Memory B cell (primary cell): ENCODE measurements at regions not wholly inside any gene's neighbourhood (a gene's known extent, or its start where the extent isn't known, plus 50 kb on each side); places are given as distances from the start of the nearest gene placed in this dataset.
A peak's percentile ranks its signal among the peaks of the same experiment; 100 is the strongest.

ENCODE experiments used
- ATAC-seq: fragments of 150-1000 bp; cut with Tn5 transposase; 2 replicates; pipeline ENCODE4 v1.10.0; 2021; ENCODE audit warnings: low read depth, mild to moderate bottlenecking, moderate library complexity
- DNase-seq, 2 donors: peaks; one replicate each; pipeline ENCODE4 v3.0.0; 2022; ENCODE audit warnings: low spot score in 2 of 2
- H3K27ac Mint-ChIP-seq: one replicate; pipeline ENCODE4 v1.8.0; 2022; ENCODE audit warnings: mild to moderate bottlenecking, moderate library complexity, mixed read lengths
- H3K27me3 Mint-ChIP-seq: one replicate; pipeline ENCODE4 v1.8.0; 2022; ENCODE audit warnings: mixed read lengths
- H3K36me3 Mint-ChIP-seq: one replicate; pipeline ENCODE4 v1.8.0; 2022; ENCODE audit warnings: mild to moderate bottlenecking, mixed read lengths
- H3K4me1 Mint-ChIP-seq: one replicate; pipeline ENCODE4 v1.8.0; 2022; ENCODE audit warnings: mixed read lengths
- H3K4me3 Mint-ChIP-seq: one replicate; pipeline ENCODE4 v1.8.0; 2022; ENCODE audit warnings: mild to moderate bottlenecking, moderate library complexity, mixed read lengths
- H3K9me3 Mint-ChIP-seq: one replicate; pipeline ENCODE4 v1.8.0; 2022; ENCODE audit warnings: mixed read lengths

DNA sequence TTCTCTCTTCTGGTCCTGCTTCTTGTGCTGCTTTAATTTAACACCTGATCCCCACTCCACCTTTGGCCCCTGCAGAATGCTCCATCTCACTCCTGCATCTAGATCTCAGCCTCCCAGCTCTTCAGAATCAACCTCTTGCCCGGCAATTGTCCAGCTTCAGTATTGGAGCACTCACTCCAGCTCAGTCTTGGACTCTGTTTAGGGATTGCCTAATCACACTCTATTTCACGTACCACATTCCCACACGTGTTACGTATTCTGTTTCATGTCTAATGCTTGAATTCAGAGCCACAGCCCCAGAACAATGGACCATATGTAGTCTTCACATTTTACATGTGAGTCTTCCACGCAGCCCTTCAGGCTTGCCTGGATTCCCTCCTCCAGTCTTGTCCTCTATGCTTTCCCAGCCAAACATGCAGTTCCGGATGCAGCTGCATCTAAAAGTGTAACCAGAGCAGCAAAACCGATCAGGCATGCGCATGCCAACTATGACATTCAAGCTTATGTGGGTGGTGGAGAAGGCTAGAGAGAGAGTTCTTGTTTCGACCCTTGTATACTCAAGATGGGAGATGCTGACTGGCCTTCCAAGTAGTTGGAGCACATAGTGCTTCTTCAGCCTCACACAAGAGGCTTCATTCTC is 105.2 kb upstream of the FAM9A start:
- H3K9me3 Mint-ChIP-seq: no peaks in the 10 kb centered on the region
- no peaks in the 10 kb centered on the region for H3K36me3 Mint-ChIP-seq
- peaks cover 12% of the 10 kb centered on the region for H3K27me3 Mint-ChIP-seq
- ATAC-seq (no peak), DNase-seq (no peak)
- H3K4me3 Mint-ChIP-seq: no peak overlapping the region
- H3K4me1 Mint-ChIP-seq: peaks cover 3% of the 10 kb centered on the region
- H3K27ac Mint-ChIP-seq: no peak overlapping the region

- no peak for DNase-seq
- Mint-ChIP-seq H3K4me3 (no peak overlapping the region), H3K9me3 (peaks cover 1% of the 10 kb centered on the region), H3K36me3 (no peaks in the 10 kb centered on the region), H3K27me3 (peaks cover 8% of the 10 kb centered on the region), H3K4me1 (no peaks in the 10 kb centered on the region), H3K27ac (no peak overlapping the region)
- no peak for ATAC-seq
Observed at GRCh38 chrX:8897259-8897658, 96.1 kb upstream of the FAM9A start.

GRCh38 chrX:8890794-8891193 is 89.6 kb upstream of the FAM9A start:
- Mint-ChIP-seq H3K36me3 (peaks cover 3% of the 10 kb centered on the region), H3K27ac (no peak overlapping the region), H3K27me3 (peaks cover 3% of the 10 kb centered on the region), H3K4me3 (no peak overlapping the region), H3K9me3 (peaks cover 4% of the 10 kb centered on the region), H3K4me1 (no peaks in the 10 kb centered on the region)
- ATAC-seq: no peak
- DNase-seq: no peak

- H3K9me3 Mint-ChIP-seq: peaks cover 3% of the 10 kb centered on the region
- H3K27ac Mint-ChIP-seq: no peak overlapping the region
- H3K36me3 Mint-ChIP-seq: peaks cover 3% of the 10 kb centered on the region
- no peaks in the 10 kb centered on the region for H3K4me1 Mint-ChIP-seq
- DNase-seq (no peak), ATAC-seq (no peak)
- no peak overlapping the region for H3K4me3 Mint-ChIP-seq
- H3K27me3 Mint-ChIP-seq: peaks cover 11% of the 10 kb centered on the region
Observed at GRCh38 chrX:8887004-8887403, 85.8 kb upstream of the FAM9A start.

- Mint-ChIP-seq H3K4me3 (no peak overlapping the region), H3K27ac (no peak overlapping the region), H3K36me3 (no peaks in the 10 kb centered on the region), H3K9me3 (no peaks in the 10 kb centered on the region), H3K27me3 (peaks cover 6% of the 10 kb centered on the region), H3K4me1 (no peaks in the 10 kb centered on the region)
- ATAC-seq: no peak
- DNase-seq: peak; percentile 7 to 16
Observed at GRCh38 chrX:8879750-8880149, 78.6 kb upstream of the FAM9A start.

DNA sequence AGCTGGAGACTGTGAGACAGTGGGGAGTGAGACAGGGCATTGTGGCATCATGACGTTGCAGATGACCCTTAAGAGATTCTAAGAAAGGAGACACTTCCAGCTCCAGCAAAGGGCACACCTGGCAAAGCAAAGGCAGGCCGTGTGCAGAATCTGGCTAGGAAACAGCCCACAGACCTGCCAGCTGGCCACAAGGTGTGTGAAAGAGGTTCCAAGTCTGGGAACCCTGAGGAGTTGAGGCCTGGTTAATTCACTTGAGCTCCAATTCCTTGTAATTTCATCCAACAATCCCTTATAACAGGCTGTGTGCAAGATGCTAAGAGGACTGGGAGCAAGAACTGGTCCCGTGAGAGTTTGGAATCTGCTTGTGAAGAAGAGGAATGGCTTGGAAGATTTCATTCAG is 72.8 kb upstream of the FAM9A start:
- DNase-seq (no peak), ATAC-seq (no peak)
- H3K9me3 Mint-ChIP-seq: no peaks in the 10 kb centered on the region
- H3K27me3 Mint-ChIP-seq: peaks cover 2% of the 10 kb centered on the region
- H3K4me1 Mint-ChIP-seq: no peaks in the 10 kb centered on the region
- no peak overlapping the region for H3K4me3 Mint-ChIP-seq
- no peaks in the 10 kb centered on the region for H3K36me3 Mint-ChIP-seq
- H3K27ac Mint-ChIP-seq: no peak overlapping the region

- Mint-ChIP-seq H3K27me3 (peaks cover 2% of the 10 kb centered on the region), H3K4me1 (no peaks in the 10 kb centered on the region), H3K27ac (no peak overlapping the region), H3K36me3 (no peaks in the 10 kb centered on the region), H3K4me3 (no peak overlapping the region), H3K9me3 (no peaks in the 10 kb centered on the region)
- no peak for ATAC-seq
- no peak for DNase-seq
Observed at GRCh38 chrX:8873102-8873501, 71.9 kb upstream of the FAM9A start.

- Mint-ChIP-seq H3K27ac (no peak overlapping the region), H3K36me3 (no peaks in the 10 kb centered on the region)
- no peak for ATAC-seq
Observed at GRCh38 chrX:8870411-8870810, 69.2 kb upstream of the FAM9A start.

DNA sequence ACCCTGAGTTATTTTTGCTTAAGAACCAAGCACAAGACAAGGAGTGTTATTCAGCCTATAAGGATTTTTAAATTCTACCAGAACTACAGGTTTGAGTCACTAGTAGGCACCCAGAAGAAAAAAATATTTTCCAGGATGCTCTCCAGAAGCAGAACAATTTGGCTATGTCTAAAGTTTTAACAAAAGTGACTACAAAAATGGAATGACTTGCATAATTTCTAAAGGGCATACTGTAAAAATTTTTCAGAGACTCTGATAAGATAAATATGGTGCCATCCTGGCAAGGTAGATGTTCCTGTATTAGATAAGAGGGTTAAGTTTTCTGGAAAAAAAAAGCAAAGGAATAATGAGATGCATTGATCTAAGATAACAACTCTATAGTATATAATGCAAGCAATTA is 68.6 kb upstream of the FAM9A start:
- Mint-ChIP-seq H3K9me3 (no peaks in the 10 kb centered on the region), H3K4me3 (no peak overlapping the region), H3K27ac (no peak overlapping the region), H3K27me3 (peaks cover 2% of the 10 kb centered on the region), H3K36me3 (no peaks in the 10 kb centered on the region), H3K4me1 (no peaks in the 10 kb centered on the region)
- no peak for ATAC-seq
- DNase-seq: no peak

More at GRCh38 chrX:8870411-8870810, 69.2 kb upstream of the FAM9A start:
- no peak for DNase-seq
- H3K4me1 Mint-ChIP-seq: no peaks in the 10 kb centered on the region
- H3K4me3 Mint-ChIP-seq: no peak overlapping the region
- peaks cover 2% of the 10 kb centered on the region for H3K27me3 Mint-ChIP-seq
- no peaks in the 10 kb centered on the region for H3K9me3 Mint-ChIP-seq

GRCh38 chrX:8868906-8869305 is 67.7 kb upstream of the FAM9A start:
- Mint-ChIP-seq H3K9me3 (no peaks in the 10 kb centered on the region), H3K36me3 (no peaks in the 10 kb centered on the region), H3K4me3 (no peak overlapping the region), H3K27me3 (peaks cover 2% of the 10 kb centered on the region), H3K4me1 (no peaks in the 10 kb centered on the region), H3K27ac (no peak overlapping the region)
- DNase-seq (no peak), ATAC-seq (no peak)

DNA sequence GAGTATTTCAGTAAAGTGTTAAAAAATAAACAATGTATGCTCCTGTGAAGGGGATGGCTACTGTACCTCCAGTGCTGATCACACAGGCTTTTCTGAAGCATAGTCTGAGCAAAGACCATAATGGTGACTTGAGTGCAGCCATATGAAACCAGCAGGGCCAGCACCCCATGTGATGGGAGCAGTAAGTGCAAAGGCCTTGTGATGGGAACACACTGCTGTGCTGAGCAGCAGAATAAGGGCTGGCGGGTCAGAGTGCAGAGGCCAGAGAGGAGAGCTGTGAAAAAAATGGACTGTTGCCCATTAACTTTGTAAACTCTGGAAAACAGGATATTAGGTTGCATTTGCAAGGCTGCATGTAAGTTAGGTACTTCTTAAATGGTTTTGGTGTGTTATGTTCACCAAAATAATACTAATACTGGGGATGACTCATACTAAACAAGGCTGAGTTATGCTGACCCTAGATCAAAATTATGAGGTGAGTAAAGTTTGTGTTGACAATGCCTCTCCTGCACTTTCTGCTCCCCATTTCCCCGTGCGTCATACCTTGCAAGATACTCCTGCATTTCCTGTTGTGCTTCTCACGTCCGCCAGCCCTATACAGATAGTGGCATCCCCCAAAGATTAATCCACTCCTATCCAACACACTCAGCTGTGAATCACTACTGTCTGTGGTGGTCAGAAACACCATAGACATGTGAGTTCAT is 67.0 kb upstream of the FAM9A start:
- H3K4me1 Mint-ChIP-seq: no peaks in the 10 kb centered on the region
- no peak for ATAC-seq

GRCh38 chrX:8867406-8867805 is 66.2 kb upstream of the FAM9A start:
- no peak overlapping the region for H3K4me3 Mint-ChIP-seq
- no peak overlapping the region for H3K27ac Mint-ChIP-seq
- DNase-seq (no peak), ATAC-seq (no peak)
- H3K27me3 Mint-ChIP-seq: peaks cover 4% of the 10 kb centered on the region
- no peaks in the 10 kb centered on the region for H3K4me1 Mint-ChIP-seq
- no peaks in the 10 kb centered on the region for H3K9me3 Mint-ChIP-seq
- H3K36me3 Mint-ChIP-seq: no peaks in the 10 kb centered on the region

More for the DNA sequence above, 67.0 kb upstream of the FAM9A start:
- Mint-ChIP-seq H3K36me3 (no peaks in the 10 kb centered on the region), H3K9me3 (no peaks in the 10 kb centered on the region), H3K27me3 (peaks cover 4% of the 10 kb centered on the region), H3K4me3 (no peak overlapping the region), H3K27ac (no peak overlapping the region)
- DNase-seq: no peak

- no peaks in the 10 kb centered on the region for H3K9me3 Mint-ChIP-seq
- H3K4me3 Mint-ChIP-seq: no peak overlapping the region
- no peak overlapping the region for H3K27ac Mint-ChIP-seq
- H3K27me3 Mint-ChIP-seq: peaks cover 9% of the 10 kb centered on the region
- H3K36me3 Mint-ChIP-seq: no peaks in the 10 kb centered on the region
- ATAC-seq (no peak), DNase-seq (no peak)
- no peaks in the 10 kb centered on the region for H3K4me1 Mint-ChIP-seq
Observed at GRCh38 chrX:8864161-8864560, 63.0 kb upstream of the FAM9A start.

DNA sequence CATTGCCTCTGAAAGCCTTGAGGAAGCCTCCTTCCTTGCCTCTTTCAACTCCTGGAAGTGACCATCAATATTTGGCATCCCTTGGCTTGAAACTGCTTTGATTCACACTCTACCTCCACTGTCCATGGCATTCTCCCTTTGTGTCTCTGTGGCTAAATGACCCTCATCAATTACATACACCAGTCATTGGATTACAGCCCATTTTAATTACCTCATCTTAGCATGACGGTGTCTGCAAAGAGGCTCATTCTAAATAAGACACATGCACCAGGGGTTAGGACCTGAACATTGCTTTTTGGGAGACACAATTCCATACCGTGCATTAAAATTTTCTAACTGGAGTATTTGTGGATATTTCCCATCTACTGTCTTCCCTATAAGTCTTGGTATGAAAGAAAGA is 60.7 kb upstream of the FAM9A start:
- Mint-ChIP-seq H3K4me3 (no peak overlapping the region), H3K27me3 (peaks cover 9% of the 10 kb centered on the region), H3K9me3 (no peaks in the 10 kb centered on the region), H3K4me1 (no peaks in the 10 kb centered on the region), H3K36me3 (no peaks in the 10 kb centered on the region), H3K27ac (no peak overlapping the region)
- DNase-seq: no peak
- ATAC-seq: no peak
